K562 (cell line): ENCODE measurements at regions not wholly inside any gene's neighbourhood (a gene's known extent, or its start where the extent isn't known, plus 50 kb on each side); places are given as distances from the start of the nearest gene placed in this dataset.
A peak's percentile ranks its signal among the peaks of the same experiment; 100 is the strongest.

Source experiments
- ATF1 ChIP-seq, 2 experiments: fragments of 450-650 bp in 1 of 2; IDR thresholded peaks; 2 replicates each; pipeline ENCODE4 v1.6.1; 2016; ENCODE audit warnings: missing compliant biosample characterization in 1 of 2, missing genetic modification characterization in 1 of 2
- CREB3 ChIP-seq: fragments of 450-650 bp; conservative IDR thresholded peaks from 2 replicates; pipeline ENCODE4 v1.6.1; 2016; ENCODE audit warnings: missing genetic modification characterization, low read depth, mild to moderate bottlenecking, missing compliant biosample characterization, moderate library complexity
- GABPA ChIP-seq: fragments of 200-800 bp; sonication (Bioruptor generic); conservative IDR thresholded peaks from 2 replicates; pipeline ENCODE4 v1.6.1; 2016; ENCODE audit warnings: low read depth, missing genetic modification characterization, missing compliant biosample characterization
- KDM1A ChIP-seq, 2 experiments: fragments of 450-650 bp; IDR thresholded peaks; 2 replicates each; pipeline ENCODE4 v1.6.1; 2016; ENCODE audit warnings: mild to moderate bottlenecking in 2 of 2
- MED1 ChIP-seq: sonication (generic); formaldehyde crosslinking; IDR thresholded peaks from 2 replicates; pipeline ENCODE4 v1.8.1; 2023; ENCODE audit warnings: missing genetic modification reagents, borderline replicate concordance
- PATZ1 ChIP-seq: fragments of 250-450 bp; sonication (Bioruptor Pico); IDR thresholded peaks from 2 replicates; pipeline ENCODE4 v1.5.0; 2020; ENCODE audit warnings: mild to moderate bottlenecking, borderline replicate concordance
- SAP30 ChIP-seq: fragments of 200-600 bp; sonication (generic); IDR thresholded peaks from 2 replicates; pipeline ENCODE4 v1.6.1; 2012; ENCODE audit warnings: borderline replicate concordance, low read depth, mild to moderate bottlenecking, moderate library complexity, low read length, control low read depth, inconsistent platforms; ENCODE audit not compliant: insufficient read depth, poor library complexity, severe bottlenecking
- SREBF1 ChIP-seq: fragments of 150-350 bp; IDR thresholded peaks from 2 replicates; pipeline ENCODE4 v1.6.1; 2014; ENCODE audit warnings: antibody characterized with exemption, low read depth, low read length, borderline replicate concordance
- TAF1 ChIP-seq: IDR thresholded peaks from 2 replicates; pipeline ENCODE4 v1.6.1; 2011; ENCODE audit warnings: mild to moderate bottlenecking, low read length, moderate library complexity; ENCODE audit not compliant: insufficient read depth, control insufficient read depth, severe bottlenecking; ENCODE audit errors: extremely low read depth
- TAF15 ChIP-seq: fragments of 200-400 bp; formaldehyde crosslinking; IDR thresholded peaks from 2 replicates; pipeline ENCODE4 v1.6.1; 2017; ENCODE audit warnings: mild to moderate bottlenecking, low read depth, low read length, moderate library complexity
- ZNF436 ChIP-seq: fragments of 250-450, 450-650 bp; sonication (Bioruptor Pico); formaldehyde crosslinking; IDR thresholded peaks from 2 replicates; pipeline ENCODE4 v1.7.0; 2020; ENCODE audit warnings: mild to moderate bottlenecking
- ZNF589 ChIP-seq: fragments of 200-800 bp; sonication (Bioruptor generic); IDR thresholded peaks from 2 replicates; pipeline ENCODE4 v1.6.1; 2016; ENCODE audit warnings: low read depth, missing genetic modification characterization, missing compliant biosample characterization
- TF ChIP-seq, protein P1 (sequence below): IDR thresholded peaks from 2 replicates; pipeline ENCODE4 v1.6.1; 2016; ENCODE audit warnings: missing genetic modification characterization, missing compliant biosample characterization
- TF ChIP-seq, protein P2 (sequence below): fragments of 450-650 bp; IDR thresholded peaks from 2 replicates; pipeline ENCODE4 v1.7.0; 2016; ENCODE audit warnings: borderline replicate concordance

DNA sequence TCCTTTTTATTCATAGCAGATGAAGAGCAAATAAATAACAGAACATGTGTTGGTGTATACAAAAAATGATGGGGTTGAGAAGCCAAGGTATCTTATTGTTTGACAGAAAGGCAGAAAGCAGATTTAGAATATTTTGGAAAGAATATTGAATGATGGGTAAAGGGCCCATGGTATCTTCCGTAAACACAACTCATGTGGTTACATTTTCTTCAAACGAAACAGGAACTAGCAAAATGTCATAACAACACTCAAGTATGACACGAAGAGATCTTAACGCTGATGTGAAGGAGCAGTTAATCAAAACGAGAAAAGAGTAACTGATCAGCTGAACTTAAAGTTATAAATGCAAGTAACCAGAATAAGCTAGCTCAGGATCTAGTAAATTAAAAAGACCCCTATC, 195.7 kb upstream of the GK2 start (continued):
- TF ChIP-seq, protein P1, sequence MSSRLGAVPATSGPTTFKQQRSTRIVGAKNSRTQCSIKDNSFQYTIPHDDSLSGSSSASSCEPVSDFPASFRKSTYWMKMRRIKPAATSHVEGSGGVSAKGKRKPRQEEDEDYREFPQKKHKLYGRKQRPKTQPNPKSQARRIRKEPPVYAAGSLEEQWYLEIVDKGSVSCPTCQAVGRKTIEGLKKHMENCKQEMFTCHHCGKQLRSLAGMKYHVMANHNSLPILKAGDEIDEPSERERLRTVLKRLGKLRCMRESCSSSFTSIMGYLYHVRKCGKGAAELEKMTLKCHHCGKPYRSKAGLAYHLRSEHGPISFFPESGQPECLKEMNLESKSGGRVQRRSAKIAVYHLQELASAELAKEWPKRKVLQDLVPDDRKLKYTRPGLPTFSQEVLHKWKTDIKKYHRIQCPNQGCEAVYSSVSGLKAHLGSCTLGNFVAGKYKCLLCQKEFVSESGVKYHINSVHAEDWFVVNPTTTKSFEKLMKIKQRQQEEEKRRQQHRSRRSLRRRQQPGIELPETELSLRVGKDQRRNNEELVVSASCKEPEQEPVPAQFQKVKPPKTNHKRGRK (tag) = no peak
- no peak for TF ChIP-seq ZNF436 (CRISPR knock-in tag)
- no peak for TF ChIP-seq CREB3 (tag)
- TF ChIP-seq KDM1A (IDR thresholded peaks at IDR 0.05) = no peak
- 0 out of 2 replicates have a peak, but pooled peaks have one; percentile 36 for TF ChIP-seq ZNF589 (CRISPR knock-in tag)
- TF ChIP-seq TAF1 = no peak
- peak; percentile 50 for TF ChIP-seq GABPA (tag)
- TF ChIP-seq, protein P2, sequence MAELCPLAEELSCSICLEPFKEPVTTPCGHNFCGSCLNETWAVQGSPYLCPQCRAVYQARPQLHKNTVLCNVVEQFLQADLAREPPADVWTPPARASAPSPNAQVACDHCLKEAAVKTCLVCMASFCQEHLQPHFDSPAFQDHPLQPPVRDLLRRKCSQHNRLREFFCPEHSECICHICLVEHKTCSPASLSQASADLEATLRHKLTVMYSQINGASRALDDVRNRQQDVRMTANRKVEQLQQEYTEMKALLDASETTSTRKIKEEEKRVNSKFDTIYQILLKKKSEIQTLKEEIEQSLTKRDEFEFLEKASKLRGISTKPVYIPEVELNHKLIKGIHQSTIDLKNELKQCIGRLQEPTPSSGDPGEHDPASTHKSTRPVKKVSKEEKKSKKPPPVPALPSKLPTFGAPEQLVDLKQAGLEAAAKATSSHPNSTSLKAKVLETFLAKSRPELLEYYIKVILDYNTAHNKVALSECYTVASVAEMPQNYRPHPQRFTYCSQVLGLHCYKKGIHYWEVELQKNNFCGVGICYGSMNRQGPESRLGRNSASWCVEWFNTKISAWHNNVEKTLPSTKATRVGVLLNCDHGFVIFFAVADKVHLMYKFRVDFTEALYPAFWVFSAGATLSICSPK = no peak
- TF ChIP-seq ATF1 (CRISPR knock-in tag; IDR thresholded peaks at IDR 0.05) = no peak
- TF ChIP-seq ATF1 (tag; IDR thresholded peaks at IDR 0.05) = peak; percentile 44; the same call in 1 of the 2 replicates
- TF ChIP-seq SREBF1 = no peak
- no peak for TF ChIP-seq SAP30
- no peak for TF ChIP-seq TAF15
- TF ChIP-seq MED1 (CRISPR knock-in tag) = no peak
- TF ChIP-seq PATZ1 (CRISPR knock-in tag) = no peak
